AG20443 (cell line): ENCODE measurements at regions not wholly inside any gene's neighbourhood (a gene's known extent, or its start where the extent isn't known, plus 50 kb on each side); places are given as distances from the start of the nearest gene placed in this dataset.

Source experiments
- DNase-seq: peaks from one replicate; pipeline ENCODE4 v3.0.0; 2012; ENCODE audit warnings: low spot score, mixed read lengths

- DNase-seq = no peak
Observed at GRCh38 chr1:212190169-212190568, 95.0 kb upstream of the PPP2R5A start.

- DNase-seq = no peak
Observed at GRCh38 chr1:212192261-212192998, 92.8 kb upstream of the PPP2R5A start.

- DNase-seq = no peak
Observed at GRCh38 chr1:212196355-212196754, 88.9 kb upstream of the PPP2R5A start.

- DNase-seq = no peak
Observed at GRCh38 chr1:212201461-212201860, 83.7 kb upstream of the PPP2R5A start.

GRCh38 chr1:212203630-212204029 lies 81.6 kb upstream of the PPP2R5A start:
- DNase-seq = no peak

GRCh38 chr1:212205006-212205405 lies 80.2 kb upstream of the PPP2R5A start:
- DNase-seq = no peak

- DNase-seq = peak; percentile 37
Observed at GRCh38 chr1:212205843-212206242, 79.4 kb upstream of the PPP2R5A start.

GRCh38 chr1:212207118-212207517 lies 78.1 kb upstream of the PPP2R5A start:
- DNase-seq = no peak

- no peak for DNase-seq
Observed at GRCh38 chr1:212207822-212208520, 77.2 kb upstream of the PPP2R5A start.

GRCh38 chr1:212208978-212209644 lies 76.1 kb upstream of the PPP2R5A start:
- no peak for DNase-seq

GRCh38 chr1:212211371-212211770 lies 73.8 kb upstream of the PPP2R5A start:
- DNase-seq = no peak

- DNase-seq = no peak
Observed at GRCh38 chr1:212212343-212212742, 72.9 kb upstream of the PPP2R5A start.

- DNase-seq = no peak
Observed at GRCh38 chr1:212212906-212213305, 72.3 kb upstream of the PPP2R5A start.

- DNase-seq = no peak
Observed at GRCh38 chr1:212213784-212214183, 71.4 kb upstream of the PPP2R5A start.

GRCh38 chr1:212214325-212214724 lies 70.9 kb upstream of the PPP2R5A start:
- no peak for DNase-seq

GRCh38 chr1:212215910-212216309 lies 69.3 kb upstream of the PPP2R5A start:
- DNase-seq = no peak

GRCh38 chr1:212217633-212218032 lies 67.6 kb upstream of the PPP2R5A start:
- no peak for DNase-seq

- no peak for DNase-seq
Observed at GRCh38 chr1:212218065-212218464, 67.1 kb upstream of the PPP2R5A start.

GRCh38 chr1:212218911-212219310 lies 66.3 kb upstream of the PPP2R5A start:
- DNase-seq = peak; percentile 82

- no peak for DNase-seq
Observed at GRCh38 chr1:212219679-212220463, 65.3 kb upstream of the PPP2R5A start.

GRCh38 chr1:212221801-212222200 lies 63.4 kb upstream of the PPP2R5A start:
- no peak for DNase-seq

- no peak for DNase-seq
Observed at GRCh38 chr1:212224102-212224501, 61.1 kb upstream of the PPP2R5A start.
